ENCODE measurements at regions not wholly inside any gene's neighbourhood (a gene's known extent, or its start where the extent isn't known, plus 50 kb on each side); places are given as distances from the start of the nearest gene placed in this dataset.
A peak's percentile ranks its signal among the peaks of the same experiment; 100 is the strongest.
"Not testable (repeated sequence)": the region's sequence is repeated elsewhere in the genome, so short reads cannot be mapped to it uniquely, and the experiment has no call there.

DNA sequence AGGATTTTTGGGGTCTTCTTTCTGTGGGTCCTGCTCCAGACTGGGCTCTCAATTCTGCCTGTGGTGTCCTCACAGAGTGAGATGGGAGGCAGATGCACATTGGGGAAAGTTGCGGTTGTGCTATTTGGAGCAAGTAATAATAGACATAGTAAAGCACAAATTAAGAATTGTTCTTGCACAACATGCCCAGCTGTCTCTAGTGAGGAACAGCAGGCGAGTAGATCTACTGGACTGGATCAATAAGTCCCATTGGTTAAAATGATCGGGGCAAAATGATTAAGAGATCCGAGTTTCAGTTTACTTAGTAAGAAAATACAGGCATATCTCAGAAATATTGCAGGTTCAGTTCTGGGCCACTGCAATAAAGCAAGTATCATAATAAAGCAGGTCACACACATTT lies 448.3 kb upstream of the PROX1 start:
- DNase-seq = no peak

DNA sequence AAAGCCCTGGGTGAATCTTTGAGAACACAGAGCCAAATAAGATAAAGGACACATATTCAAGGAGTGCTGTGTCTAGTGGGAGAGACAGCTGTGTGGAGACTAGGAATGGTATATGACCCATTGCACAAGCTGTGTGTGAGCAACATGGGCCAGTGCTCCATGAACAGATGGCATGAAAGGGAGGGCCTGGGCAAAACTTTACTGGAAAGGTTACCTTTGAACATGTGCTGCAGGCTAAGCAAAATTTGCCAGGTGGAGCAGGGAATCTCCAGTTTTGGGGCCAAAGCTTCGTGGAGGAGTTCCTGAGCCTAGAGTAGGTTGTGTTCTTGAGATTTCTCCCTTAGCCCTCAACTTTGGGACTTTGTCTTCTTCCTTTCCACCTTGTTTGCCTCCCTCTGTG lies 446.1 kb upstream of the PROX1 start:
- DNase-seq = peak; percentile 53

GRCh38 chr1:213545181-213545580 lies 442.6 kb upstream of the PROX1 start:
- not testable (repeated sequence) for DNase-seq

- no peak for DNase-seq
Observed at GRCh38 chr1:213549982-213550381, 437.8 kb upstream of the PROX1 start.

DNA sequence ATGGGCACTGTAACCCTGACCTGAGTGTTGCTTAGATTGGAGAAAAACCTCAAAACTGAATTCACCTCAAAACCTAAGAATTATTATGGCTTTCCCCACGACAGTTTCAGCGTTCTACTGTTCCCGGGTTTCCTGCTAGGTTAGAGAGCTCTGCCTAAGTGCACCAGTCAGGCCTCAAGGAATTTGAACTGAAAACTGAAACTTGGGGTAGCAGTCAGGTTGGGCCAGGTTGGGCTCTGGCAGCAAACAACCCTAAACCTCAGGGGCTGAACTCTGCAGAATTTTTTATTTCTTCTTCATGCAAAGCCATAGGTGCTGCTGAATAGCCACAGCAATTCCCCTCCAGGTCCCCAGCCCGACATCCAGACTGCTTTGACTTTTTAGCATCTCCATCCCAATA lies 437.0 kb upstream of the PROX1 start:
- no peak for DNase-seq

- DNase-seq = no peak
Observed at GRCh38 chr1:213552045-213552444, 435.7 kb upstream of the PROX1 start.

- no peak for DNase-seq
Observed at GRCh38 chr1:213560226-213560625, 427.5 kb upstream of the PROX1 start.

GRCh38 chr1:213561870-213562269 lies 425.9 kb upstream of the PROX1 start:
- no peak for DNase-seq

GRCh38 chr1:213564215-213564659 lies 423.5 kb upstream of the PROX1 start:
- DNase-seq = peak; percentile 55

DNA sequence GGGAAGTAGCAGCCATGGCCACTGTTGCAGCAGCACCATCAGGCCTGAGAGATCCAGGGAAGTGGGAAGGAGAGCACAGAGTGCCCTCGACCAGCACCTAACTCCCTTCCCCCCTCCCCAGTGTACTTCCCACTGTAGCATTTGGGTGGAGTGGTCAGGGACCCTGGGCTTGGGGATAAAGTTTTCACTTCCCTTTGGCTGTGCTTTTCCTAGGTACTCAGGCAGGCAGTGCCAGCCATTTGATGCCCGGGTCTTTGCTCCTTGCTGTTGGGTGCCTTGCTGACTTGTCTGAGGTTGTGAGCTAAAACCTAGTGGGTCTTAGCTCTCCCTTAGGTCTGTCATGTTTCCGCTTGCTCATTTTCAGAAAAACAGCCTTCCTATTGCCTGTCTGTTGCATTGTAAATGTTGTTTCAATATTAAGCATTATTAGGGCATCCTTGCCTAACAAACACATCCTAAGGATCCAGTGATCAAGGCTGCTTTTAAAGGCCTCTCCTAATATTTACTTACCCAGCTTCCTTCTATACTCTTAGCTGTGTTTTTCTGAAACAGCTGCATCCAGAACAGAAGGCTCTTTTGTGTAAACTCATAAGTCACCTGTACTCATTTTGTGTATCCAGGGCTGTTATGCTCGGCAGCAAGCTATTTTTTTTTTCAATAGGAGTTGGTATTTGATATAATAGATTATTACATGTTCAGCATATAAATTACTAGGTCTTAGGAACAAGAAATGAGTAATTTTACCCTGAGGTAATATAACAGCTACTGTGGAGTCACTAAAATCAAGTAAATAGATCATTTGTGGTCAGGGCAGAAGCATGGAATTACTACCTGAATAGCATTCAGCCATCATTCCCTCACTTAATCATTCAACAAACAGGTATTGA lies 418.6 kb upstream of the PROX1 start:
- no peak for DNase-seq

GRCh38 chr1:213569816-213570150 lies 418.0 kb upstream of the PROX1 start:
- no peak for DNase-seq

- DNase-seq = no peak
Observed at GRCh38 chr1:213570487-213570886, 417.3 kb upstream of the PROX1 start.

DNA sequence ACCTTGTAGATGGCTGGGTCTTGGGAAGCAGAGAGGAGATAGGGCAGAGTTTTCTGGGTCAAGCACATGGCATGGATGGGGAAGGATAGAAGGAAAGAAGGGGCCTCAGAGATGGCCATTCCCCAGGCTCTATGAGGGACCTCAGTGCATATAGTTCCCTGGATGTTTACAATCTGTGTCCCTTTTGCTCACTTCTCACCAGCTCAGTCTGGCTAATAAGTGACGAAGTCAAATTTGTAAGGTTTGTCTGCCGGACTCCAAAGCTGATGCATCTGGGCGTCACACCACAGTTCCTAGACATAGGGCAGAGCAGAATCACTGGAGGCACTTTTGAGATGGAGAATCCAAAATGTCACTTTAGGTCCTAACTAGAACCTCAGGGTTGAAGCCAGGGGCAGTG lies 416.4 kb upstream of the PROX1 start:
- DNase-seq = no peak

GRCh38 chr1:213571843-213572242 lies 415.9 kb upstream of the PROX1 start:
- DNase-seq = no peak

- no peak for DNase-seq
Observed at GRCh38 chr1:213572912-213573647, 414.7 kb upstream of the PROX1 start.

DNA sequence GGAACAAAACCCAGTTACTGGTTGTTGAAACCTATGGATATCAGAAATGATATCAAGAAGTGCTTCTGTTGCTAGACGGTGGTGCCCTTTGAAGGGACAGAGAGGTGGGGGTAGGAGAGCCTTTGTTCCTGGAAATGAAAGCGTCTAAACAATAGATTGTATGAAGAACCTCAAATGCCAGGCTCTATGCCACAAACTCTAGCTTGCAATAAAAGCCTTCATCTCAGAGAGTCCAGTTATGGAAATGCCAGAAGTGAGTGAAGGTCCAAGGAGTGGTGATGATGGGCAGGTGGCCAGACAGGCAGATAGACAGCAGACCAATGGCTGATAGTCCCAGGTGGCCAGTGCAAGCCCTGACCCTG lies 414.1 kb upstream of the PROX1 start:
- no peak for DNase-seq

DNA sequence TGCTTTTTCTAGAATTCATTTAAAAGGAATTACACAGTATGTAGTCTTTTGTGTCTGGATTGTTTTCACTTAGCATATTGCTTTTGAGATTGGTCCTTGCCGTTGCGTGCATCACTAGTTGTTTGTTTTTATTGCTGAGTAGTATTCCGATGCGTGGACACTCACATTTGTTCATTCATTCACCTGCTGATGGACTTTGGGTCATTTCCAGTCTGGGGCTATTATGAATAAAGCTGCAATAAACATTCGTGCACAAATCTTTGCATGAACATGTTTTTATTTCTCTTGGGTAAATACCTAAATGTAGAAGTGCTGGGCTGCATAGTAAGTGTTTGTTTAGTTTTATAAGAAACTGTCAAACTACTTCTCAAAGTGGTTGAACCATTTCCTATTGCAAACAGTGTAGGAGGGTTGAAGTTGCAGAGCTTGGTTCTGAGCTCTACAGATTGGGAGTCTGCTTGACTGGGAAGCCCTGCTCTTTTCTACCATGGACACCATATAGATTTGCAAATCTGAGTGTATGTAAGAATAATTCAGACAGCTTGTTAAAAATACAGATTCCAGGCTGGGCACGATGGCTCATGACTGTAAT lies 404.7 kb upstream of the PROX1 start:
- DNase-seq = no peak

- no peak for DNase-seq
Observed at GRCh38 chr1:213584272-213584671, 403.5 kb upstream of the PROX1 start.

DNA sequence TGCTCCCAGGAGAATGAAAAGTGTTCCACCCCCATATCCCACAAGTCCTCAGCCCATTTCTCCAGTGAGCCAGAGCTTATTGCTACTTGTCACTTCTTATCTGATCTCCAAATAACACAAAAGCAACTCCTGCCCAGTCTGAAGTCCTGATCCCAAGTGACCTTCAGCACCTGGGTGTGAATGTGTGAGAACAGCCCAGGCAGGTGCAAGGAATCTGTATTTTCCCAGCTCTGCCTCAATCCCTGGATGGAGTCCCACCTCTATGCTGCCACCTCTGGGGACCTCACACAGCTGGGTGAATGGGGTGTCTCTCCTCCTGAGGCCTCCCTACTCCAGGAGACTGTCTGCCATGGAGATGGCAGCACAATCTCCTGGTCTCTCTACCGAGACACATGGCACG lies 402.4 kb upstream of the PROX1 start:
- DNase-seq = no peak

DNA sequence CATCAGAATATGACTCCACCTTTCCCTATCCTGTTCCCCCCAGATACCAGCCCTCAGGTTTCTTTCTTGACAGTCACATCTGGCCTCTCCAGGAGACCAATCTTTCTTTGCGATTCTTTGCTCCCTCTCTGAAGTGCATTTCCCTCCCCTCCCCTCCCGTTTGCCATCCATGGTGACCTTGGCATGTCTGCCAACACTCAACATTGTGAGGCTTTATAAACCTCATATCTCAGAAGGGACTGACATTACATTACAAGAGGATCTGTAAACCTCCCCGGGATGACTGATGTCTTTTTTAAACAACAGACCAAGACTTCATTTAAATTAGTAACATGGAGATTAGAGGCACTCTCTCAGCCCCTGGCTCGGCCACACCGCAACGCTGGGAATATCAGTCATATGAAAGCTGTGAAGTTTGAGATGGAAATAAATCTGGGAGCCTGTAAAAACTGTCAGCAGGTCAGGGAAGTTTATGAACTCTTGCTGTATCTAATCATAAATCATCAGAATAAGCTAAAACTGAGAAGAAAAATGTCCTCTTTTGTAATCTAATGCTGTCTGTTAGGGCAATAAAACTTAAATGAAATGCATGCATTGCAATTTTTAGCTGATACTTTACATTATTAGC lies 401.7 kb upstream of the PROX1 start:
- DNase-seq = no peak

- no peak for DNase-seq
Observed at GRCh38 chr1:213586587-213586972, 401.2 kb upstream of the PROX1 start.

GRCh38 chr1:213596729-213597128 lies 391.0 kb upstream of the PROX1 start:
- DNase-seq = no peak

GRCh38 chr1:213598263-213598662 lies 389.5 kb upstream of the PROX1 start:
- no peak for DNase-seq

- DNase-seq = no peak
Observed at GRCh38 chr1:213600879-213601278, 386.9 kb upstream of the PROX1 start.
